OCI-LY7 (cell line): ENCODE measurements at regions not wholly inside any gene's neighbourhood (a gene's known extent, or its start where the extent isn't known, plus 50 kb on each side); places are given as distances from the start of the nearest gene placed in this dataset.

Experiments
- BruUV-seq: library from RNA; stranded (reverse); fragments of 400-500 nt; replicated peaks from 2 replicates; lab custom pipeline; 2021; lab: Mats Ljungman, UMichigan
- CTCF ChIA-PET: fragments of 300-600 bp; sonication (Branson Sonifier 250); formaldehyde crosslinking; loops from one replicate; lab custom pipeline; 2022; ENCODE audit warnings: antibody characterized with exemption; ENCODE audit not compliant: unreplicated experiment; lab: Charles Lee
- POLR2A ChIA-PET: fragments of 300-600 bp; sonication (Branson Sonifier 250); formaldehyde crosslinking; loops from one replicate; lab custom pipeline; 2022; ENCODE audit warnings: antibody characterized with exemption; lab: Charles Lee
- DNase-seq: peaks from one replicate; pipeline ENCODE4 v3.0.0-alpha.2; 2015; ENCODE audit warnings: low spot score
- H2AFZ ChIP-seq: fragments of 200-600 bp; sonication (generic), shearing (Covaris generic); 2 replicates; pipeline ENCODE4 v1.6.1; 2014; ENCODE audit warnings: mild to moderate bottlenecking, antibody characterized with exemption, low read length, moderate library complexity
- H3K27ac ChIP-seq: fragments of 200-600 bp; sonication (generic); 2 replicates; pipeline ENCODE4 v1.5.1; 2014; ENCODE audit warnings: mixed run types, low read depth, mild to moderate bottlenecking, moderate library complexity, low read length, inconsistent platforms; ENCODE audit not compliant: poor library complexity, severe bottlenecking
- H3K36me3 ChIP-seq: fragments of 200-600 bp; sonication (generic); 2 replicates; pipeline ENCODE4 v1.6.1; 2014; ENCODE audit warnings: mild to moderate bottlenecking, antibody characterized with exemption, low read length, moderate library complexity, mixed read lengths; ENCODE audit not compliant: insufficient read depth
- H3K4me1 ChIP-seq: fragments of 200-600 bp; sonication (generic); 2 replicates; pipeline ENCODE4 v1.5.1; 2014; ENCODE audit warnings: mild to moderate bottlenecking, low read length; ENCODE audit not compliant: insufficient read depth, poor library complexity, severe bottlenecking
- H3K4me2 ChIP-seq: fragments of 200-600 bp; sonication (generic); 2 replicates; pipeline ENCODE4 v1.6.1; 2014; ENCODE audit warnings: mild to moderate bottlenecking, low read length
- H3K4me3 ChIP-seq: fragments of 200-600 bp; sonication (generic); 2 replicates; pipeline ENCODE4 v1.5.1; 2014; ENCODE audit warnings: mild to moderate bottlenecking, low read depth, low read length; ENCODE audit not compliant: poor library complexity, severe bottlenecking
- H3K79me2 ChIP-seq: fragments of 200-600 bp; sonication (generic); 2 replicates; pipeline ENCODE4 v1.6.1; 2016; ENCODE audit warnings: low read depth, mild to moderate bottlenecking, low read length, moderate library complexity, mixed read lengths; ENCODE audit not compliant: insufficient read depth
- H3K9me2 ChIP-seq: fragments of 200-600 bp; sonication (generic); 2 replicates; pipeline ENCODE4 v1.6.1; 2016; ENCODE audit warnings: mild to moderate bottlenecking, low read length, mixed read lengths; ENCODE audit not compliant: insufficient read depth
- H3K9me3 ChIP-seq: fragments of 200-600 bp; sonication (generic); 2 replicates; pipeline ENCODE4 v1.6.1; 2014; ENCODE audit warnings: mild to moderate bottlenecking, mixed run types, low read length, mixed read lengths
- H4K20me1 ChIP-seq: fragments of 200-600 bp; sonication (generic); 2 replicates; pipeline ENCODE4 v1.6.1; 2014; ENCODE audit warnings: mild to moderate bottlenecking, antibody characterized with exemption, low read length, moderate library complexity, mixed read lengths; ENCODE audit not compliant: insufficient read depth
- EZH2phosphoT487 ChIP-seq: fragments of 200-600 bp; sonication (generic); IDR thresholded peaks from 2 replicates; pipeline ENCODE4 v1.6.1; 2018; ENCODE audit warnings: low read depth, borderline replicate concordance, mild to moderate bottlenecking, mixed run types, antibody characterized with exemption, low read length, moderate library complexity, mixed read lengths
- intact Hi-C: fragments of 100-400 bp; cut with micrococcal nuclease; formaldehyde crosslinking; loops from one replicate; pipeline ENCODE4 v1.10.0; 2022; ENCODE audit not compliant: unreplicated experiment
- TF ChIP-seq, protein P1 (sequence below): fragments of 200-600 bp; sonication (generic); conservative IDR thresholded peaks from 2 replicates; pipeline ENCODE4 v1.5.1; 2014; ENCODE audit warnings: mild to moderate bottlenecking, antibody characterized with exemption, low read length, moderate library complexity, mixed read lengths

DNA sequence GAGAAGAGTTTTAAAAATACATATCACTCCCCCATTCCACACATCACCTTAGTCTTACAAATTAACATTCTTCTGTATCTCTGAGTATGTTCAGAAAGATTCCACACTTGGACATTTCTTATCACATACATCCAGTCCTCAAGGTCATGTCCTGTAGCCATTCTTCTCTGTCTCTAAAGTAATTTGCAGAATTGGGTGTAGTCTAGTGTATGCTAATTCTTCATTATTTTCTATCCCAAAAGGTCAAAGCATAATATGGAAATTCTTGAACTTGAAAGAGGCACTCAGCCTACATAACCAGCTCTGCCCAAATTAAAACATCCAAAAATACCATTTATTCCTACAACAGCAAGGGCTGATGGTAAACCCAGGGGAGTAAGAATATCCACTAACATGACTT lies 286.0 kb downstream of the HAO1 start:
- no peak for TF ChIP-seq EZH2phosphoT487
- TF ChIP-seq, protein P1, sequence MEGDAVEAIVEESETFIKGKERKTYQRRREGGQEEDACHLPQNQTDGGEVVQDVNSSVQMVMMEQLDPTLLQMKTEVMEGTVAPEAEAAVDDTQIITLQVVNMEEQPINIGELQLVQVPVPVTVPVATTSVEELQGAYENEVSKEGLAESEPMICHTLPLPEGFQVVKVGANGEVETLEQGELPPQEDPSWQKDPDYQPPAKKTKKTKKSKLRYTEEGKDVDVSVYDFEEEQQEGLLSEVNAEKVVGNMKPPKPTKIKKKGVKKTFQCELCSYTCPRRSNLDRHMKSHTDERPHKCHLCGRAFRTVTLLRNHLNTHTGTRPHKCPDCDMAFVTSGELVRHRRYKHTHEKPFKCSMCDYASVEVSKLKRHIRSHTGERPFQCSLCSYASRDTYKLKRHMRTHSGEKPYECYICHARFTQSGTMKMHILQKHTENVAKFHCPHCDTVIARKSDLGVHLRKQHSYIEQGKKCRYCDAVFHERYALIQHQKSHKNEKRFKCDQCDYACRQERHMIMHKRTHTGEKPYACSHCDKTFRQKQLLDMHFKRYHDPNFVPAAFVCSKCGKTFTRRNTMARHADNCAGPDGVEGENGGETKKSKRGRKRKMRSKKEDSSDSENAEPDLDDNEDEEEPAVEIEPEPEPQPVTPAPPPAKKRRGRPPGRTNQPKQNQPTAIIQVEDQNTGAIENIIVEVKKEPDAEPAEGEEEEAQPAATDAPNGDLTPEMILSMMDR: no peak
- no peaks in the 10 kb centered on the region for H3K9me2 ChIP-seq
- no peaks in the 10 kb centered on the region for H4K20me1 ChIP-seq
- peaks cover 34% of the 10 kb centered on the region for H3K4me1 ChIP-seq
- CTCF ChIA-PET: no interaction called here
- no peak overlapping the region for H2AFZ ChIP-seq
- H3K27ac ChIP-seq: no peak overlapping the region
- no TSS peak for BruUV-seq
- H3K4me3 ChIP-seq: no peak overlapping the region
- H3K4me2 ChIP-seq: no peak overlapping the region
- H3K79me2 ChIP-seq: no peaks in the 10 kb centered on the region
- intact Hi-C loops: loop anchor here (5.0 kb wide), 1 partner anchor 118 kb away; no protein-coding TSS in a partner anchor
- no peak for DNase-seq
- POLR2A ChIA-PET: interaction anchor here (1.5 kb wide), 1 partner anchor 11 kb away, joined by 4 read pairs; no protein-coding TSS in a partner anchor
- peaks cover 2% of the 10 kb centered on the region for H3K36me3 ChIP-seq
- H3K9me3 ChIP-seq: peaks cover 13% of the 10 kb centered on the region; the same call in 1 of the 2 replicates

DNA sequence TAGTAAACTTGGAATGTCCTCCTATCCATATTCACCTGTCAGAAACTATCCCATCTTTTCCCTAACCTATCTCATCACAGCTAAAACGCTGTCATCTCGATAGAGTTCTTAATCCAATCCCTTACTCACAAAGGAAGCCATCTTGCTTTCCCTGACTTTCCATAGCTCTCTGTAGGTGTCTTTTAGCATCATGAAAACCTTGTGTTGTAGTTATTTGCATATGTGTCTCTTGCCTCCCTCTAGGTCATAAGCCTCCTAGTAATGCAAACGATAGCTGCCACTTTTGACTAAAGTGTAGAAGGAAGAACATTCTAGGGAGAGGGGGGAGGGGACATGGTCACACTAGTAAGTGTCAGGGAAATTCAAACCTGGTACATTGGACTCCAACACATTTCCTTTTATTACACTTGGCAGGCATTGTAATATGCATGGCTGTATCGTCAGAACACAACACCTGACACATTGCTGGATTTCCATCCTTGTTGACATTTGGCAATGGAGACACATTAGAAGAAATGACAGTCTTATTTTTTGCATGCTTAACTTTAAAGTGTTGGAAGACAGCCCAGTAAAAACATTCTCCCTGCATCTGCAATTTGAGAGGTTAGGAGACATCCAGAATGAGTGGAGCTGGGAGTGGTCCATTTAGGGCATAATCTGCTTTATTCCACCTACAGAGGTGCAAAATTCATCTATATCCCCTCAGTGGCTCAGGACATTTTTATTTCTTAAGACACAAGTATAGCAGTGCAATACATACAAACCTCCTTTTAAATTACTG lies 283.4 kb downstream of the HAO1 start:
- H3K4me3 ChIP-seq: no peak overlapping the region
- TF ChIP-seq, protein P1: no peak
- no peak for TF ChIP-seq EZH2phosphoT487
- H4K20me1 ChIP-seq: no peaks in the 10 kb centered on the region
- intact Hi-C loops: no loop called here
- no TSS peak for BruUV-seq
- H2AFZ ChIP-seq: no peak overlapping the region
- H3K4me2 ChIP-seq: no peak overlapping the region
- CTCF ChIA-PET: no interaction called here
- no peaks in the 10 kb centered on the region for H3K36me3 ChIP-seq
- H3K9me3 ChIP-seq: no peaks in the 10 kb centered on the region
- POLR2A ChIA-PET: interaction anchor here (0.7 to 1.9 kb wide), 4 partner anchors 12 to 269 kb away, joined by 3 to 5 read pairs (median 4); no protein-coding TSS in a partner anchor
- peaks cover 8% of the 10 kb centered on the region for H3K4me1 ChIP-seq
- H3K27ac ChIP-seq: no peak overlapping the region
- H3K9me2 ChIP-seq: no peaks in the 10 kb centered on the region
- no peaks in the 10 kb centered on the region for H3K79me2 ChIP-seq
- DNase-seq: no peak

DNA sequence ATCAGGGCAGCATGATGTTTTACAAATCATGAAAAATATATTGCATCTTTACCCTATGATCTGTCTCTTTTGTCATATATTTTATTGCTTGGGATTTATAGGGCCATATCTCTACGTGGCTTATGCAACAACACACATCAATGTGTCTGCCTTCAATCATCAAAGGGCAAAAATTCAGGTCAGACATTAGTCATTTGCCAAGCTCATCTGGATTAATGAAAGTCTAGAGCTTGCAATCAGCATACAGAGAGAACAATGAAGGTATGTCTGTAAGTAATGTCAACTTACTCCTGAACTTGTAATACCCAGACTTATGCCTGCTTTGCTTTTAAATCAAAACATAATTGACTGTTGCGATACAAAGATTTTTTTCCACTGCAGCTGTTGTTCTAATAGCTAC lies 282.7 kb downstream of the HAO1 start:
- no TSS peak for BruUV-seq
- Histone ChIP-seq H3K9me2 (no peaks in the 10 kb centered on the region), H3K36me3 (no peaks in the 10 kb centered on the region), H4K20me1 (no peaks in the 10 kb centered on the region), H3K79me2 (no peaks in the 10 kb centered on the region), H3K4me2 (no peak overlapping the region), H3K4me3 (no peak overlapping the region), H2AFZ (no peak overlapping the region), H3K27ac (no peak overlapping the region), H3K9me3 (no peaks in the 10 kb centered on the region), H3K4me1 (peaks cover 4% of the 10 kb centered on the region)
- ChIA-PET CTCF (no interaction called here), POLR2A (interaction anchor here (0.6 kb wide), 2 partner anchors 10 to 130 kb away, joined by 3 read pairs; no protein-coding TSS in a partner anchor)
- intact Hi-C loops: no loop called here
- TF ChIP-seq, protein P1: no peak
- no peak for TF ChIP-seq EZH2phosphoT487
- no peak for DNase-seq
